Neural cell (in vitro differentiated cells): ENCODE measurements at regions not wholly inside any gene's neighbourhood (a gene's known extent, or its start where the extent isn't known, plus 50 kb on each side); places are given as distances from the start of the nearest gene placed in this dataset.

Source experiments
- EP300 ChIP-seq: fragments of 450-650 bp; conservative IDR thresholded peaks from 2 replicates; pipeline ENCODE4 v1.6.1; 2014; ENCODE audit warnings: antibody characterized with exemption, mild to moderate bottlenecking, moderate library complexity; ENCODE audit not compliant: poor library complexity, severe bottlenecking
- EZH2 ChIP-seq: fragments of 200-600, 300-800 bp; shearing (Covaris generic), sonication (generic); IDR thresholded peaks from 2 replicates; pipeline ENCODE4 v1.6.1; 2014; ENCODE audit warnings: antibody characterized with exemption, low read length, borderline replicate concordance, mild to moderate bottlenecking; ENCODE audit not compliant: insufficient read depth, poor library complexity, severe bottlenecking
- TF ChIP-seq, protein P1 (sequence below): fragments of 450-650 bp; IDR thresholded peaks from 2 replicates; pipeline ENCODE4 v1.5.1; 2014; ENCODE audit warnings: antibody characterized with exemption, mild to moderate bottlenecking, moderate library complexity; ENCODE audit not compliant: poor library complexity, severe bottlenecking

- TF ChIP-seq, protein P1, sequence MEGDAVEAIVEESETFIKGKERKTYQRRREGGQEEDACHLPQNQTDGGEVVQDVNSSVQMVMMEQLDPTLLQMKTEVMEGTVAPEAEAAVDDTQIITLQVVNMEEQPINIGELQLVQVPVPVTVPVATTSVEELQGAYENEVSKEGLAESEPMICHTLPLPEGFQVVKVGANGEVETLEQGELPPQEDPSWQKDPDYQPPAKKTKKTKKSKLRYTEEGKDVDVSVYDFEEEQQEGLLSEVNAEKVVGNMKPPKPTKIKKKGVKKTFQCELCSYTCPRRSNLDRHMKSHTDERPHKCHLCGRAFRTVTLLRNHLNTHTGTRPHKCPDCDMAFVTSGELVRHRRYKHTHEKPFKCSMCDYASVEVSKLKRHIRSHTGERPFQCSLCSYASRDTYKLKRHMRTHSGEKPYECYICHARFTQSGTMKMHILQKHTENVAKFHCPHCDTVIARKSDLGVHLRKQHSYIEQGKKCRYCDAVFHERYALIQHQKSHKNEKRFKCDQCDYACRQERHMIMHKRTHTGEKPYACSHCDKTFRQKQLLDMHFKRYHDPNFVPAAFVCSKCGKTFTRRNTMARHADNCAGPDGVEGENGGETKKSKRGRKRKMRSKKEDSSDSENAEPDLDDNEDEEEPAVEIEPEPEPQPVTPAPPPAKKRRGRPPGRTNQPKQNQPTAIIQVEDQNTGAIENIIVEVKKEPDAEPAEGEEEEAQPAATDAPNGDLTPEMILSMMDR = no peak
- TF ChIP-seq EP300 (no peak), EZH2 (no peak)
Observed at GRCh38 chr21:28230559-28230958, 762.1 kb downstream of the LTN1 start.
